NOMO-1 treated with DMSO at 0.1 percent for 48 hours (cell line): ENCODE measurements at regions not wholly inside any gene's neighbourhood (a gene's known extent, or its start where the extent isn't known, plus 50 kb on each side); places are given as distances from the start of the nearest gene placed in this dataset.
A peak's percentile ranks its signal among the peaks of the same experiment; 100 is the strongest.

ENCODE experiments used
- DNase-seq: peaks from one replicate; lab custom pipeline; 2025; ENCODE audit not compliant: unreplicated experiment; lab: John Stamatoyannopoulos, UW

DNA sequence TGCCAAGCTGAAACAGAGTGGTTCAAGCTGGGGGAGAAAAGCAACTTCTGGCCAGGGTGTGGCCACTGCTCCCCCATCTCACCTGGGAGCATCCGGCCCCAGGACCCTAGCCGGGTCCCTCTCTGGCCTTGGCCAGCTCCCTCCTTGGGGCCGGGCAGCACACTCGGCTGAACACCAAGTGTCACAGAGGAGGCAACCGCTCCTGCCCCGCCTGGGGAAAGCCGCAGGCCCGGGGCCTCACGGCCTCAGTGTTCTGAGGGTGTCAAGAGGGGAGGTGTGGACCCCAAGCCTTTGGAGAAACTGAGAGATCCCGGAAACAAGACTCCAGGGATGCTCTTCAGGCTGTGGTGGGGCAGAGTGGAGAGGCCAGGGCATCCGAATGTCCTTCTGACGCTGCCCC, 88.4 kb downstream of the ENGASE start:
- no peak for DNase-seq

DNA sequence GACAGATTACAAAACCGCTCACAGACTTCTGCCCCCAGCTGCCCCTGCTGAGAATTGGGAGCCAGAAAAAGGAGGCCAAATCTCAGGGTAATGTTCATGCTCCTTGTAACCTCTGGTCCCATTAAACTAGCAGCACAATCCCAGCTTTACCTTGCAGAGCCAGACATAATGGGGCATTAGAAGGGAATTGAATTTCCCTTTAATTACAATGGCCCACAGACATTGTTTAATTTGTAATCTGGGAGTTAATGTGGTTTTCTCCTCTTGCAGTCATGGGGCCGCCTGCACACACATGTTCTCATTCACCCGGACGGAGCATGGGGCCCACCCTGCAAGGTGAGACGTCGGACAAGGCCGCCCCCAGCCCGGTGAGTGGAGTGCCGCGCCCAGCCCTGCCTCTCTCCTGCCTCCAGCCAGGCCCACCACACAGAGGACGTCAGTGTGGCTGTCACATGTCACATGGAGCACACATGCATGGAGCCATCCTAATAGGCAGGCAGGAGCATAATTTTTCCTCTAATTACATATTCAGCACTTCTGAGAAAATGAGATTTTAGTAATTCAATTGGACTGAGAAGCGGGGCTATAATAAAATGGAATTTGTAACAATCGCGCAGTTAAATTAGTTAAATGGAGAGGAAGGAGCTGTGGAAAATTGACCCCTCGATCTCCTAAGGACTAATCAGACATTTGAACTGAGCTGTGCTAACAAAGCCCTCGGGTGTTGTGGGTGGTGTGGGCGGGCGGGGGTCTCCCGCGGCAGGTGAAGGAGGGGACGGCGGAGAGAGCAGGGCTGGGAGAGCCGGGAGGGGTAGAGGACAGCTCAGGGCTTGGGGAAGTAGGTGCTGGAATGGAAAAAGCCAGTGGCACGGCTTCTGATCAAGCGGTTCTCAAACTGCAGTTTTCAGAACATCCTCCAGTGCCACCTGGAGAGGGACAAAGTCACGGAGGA, 87.7 kb downstream of the ENGASE start:
- no peak for DNase-seq

DNA sequence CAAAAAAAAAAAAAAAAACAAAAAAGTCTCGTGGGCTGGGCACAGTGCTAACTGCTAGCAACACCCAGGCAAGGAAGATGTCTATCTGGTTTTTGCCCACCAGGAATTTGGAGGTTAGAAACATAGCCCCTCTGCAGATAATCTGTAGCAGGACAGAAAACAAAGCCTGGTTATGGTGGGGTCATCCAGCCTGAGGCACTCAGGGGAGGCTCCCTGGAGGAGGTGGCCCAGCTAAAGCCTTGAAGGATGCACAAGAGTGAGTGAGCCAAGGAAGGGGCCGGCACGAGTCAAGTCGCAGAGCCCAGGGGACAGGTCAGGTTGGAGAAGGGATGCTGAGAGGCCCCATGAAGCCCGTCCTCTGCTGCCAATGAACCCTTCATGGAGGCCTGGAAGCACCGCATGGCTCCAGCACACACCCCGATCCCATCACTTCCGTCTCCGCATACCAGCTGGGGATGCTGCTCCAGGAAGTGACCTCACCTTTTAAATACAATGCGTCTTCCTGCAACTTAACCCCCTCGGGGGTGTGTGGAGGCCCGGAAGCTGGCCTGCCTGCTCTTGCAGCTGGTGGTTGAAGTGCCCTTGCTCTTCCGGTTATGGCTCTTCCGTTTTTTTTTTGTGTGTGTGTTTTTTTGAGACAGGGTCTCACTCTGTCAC, 86.5 kb downstream of the ENGASE start:
- DNase-seq: peak; percentile 9

DNA sequence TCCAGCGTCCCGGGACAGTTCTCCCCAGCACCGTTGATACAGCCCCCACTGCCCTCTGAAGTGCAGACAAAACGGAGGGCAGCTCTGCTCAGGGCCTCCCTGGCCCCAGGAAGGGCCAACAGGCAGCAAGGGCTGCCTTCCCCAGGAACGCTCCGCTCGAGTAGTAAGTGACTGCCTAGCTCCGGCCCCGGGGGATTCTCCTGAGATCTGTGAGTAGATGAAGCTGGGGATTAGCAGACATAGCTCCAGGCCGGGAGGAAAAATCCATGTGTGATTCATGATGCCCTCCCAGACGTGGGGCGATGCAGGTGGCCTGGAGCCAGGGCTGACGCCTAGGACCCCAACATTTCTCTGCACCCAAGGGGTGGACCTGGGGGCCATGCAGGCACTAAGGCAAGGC, 85.3 kb downstream of the ENGASE start:
- DNase-seq: no peak

DNA sequence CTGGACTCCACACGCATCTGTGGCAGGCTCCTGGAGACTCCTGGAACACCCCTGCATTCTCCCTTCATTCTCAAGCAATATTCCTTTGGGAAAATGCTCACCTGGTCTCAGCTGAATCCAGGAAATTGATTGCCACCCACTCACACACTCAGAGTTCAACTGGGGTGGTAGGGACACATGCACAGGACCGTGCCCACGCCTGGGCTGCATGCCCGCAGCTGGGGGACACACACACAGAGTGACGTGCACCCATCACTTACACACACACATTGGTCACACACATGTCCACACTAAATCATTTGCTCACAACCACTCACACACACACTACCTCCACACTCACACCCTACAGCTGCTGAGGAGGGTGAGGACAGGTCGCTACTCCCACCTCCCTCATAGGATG, 84.8 kb downstream of the ENGASE start:
- no peak for DNase-seq

DNA sequence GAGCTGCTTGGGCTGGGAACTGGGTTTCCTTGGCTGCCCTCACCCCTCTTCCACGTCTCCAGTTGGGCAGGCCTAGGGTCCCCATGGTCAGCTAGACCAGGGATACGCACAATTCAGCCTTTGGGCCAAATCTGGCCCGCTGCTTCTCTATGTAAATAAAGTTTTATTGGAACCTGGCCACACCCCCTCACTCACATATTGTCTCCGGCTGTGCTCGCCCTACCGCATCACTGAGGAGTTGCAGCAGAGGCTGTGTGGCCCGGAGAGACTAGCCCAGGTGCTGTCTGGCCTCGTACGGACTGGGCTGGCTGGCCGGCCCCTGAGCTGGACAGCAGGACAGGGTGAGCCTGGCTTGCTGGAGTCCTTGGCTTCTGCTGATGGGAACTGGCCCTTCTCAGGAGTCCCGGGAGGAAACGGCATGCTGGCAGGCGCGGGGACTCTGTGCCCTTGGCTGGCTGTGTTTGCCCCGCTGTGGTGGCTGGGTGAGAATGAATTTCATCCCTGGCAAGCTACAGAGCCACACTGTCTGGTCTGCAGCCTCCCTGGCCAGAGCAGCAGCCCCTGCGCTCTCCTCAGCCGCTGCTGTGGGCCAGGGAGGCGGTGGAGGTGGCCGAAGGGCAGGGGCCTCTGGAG, 82.0 kb downstream of the ENGASE start:
- no peak for DNase-seq

DNA sequence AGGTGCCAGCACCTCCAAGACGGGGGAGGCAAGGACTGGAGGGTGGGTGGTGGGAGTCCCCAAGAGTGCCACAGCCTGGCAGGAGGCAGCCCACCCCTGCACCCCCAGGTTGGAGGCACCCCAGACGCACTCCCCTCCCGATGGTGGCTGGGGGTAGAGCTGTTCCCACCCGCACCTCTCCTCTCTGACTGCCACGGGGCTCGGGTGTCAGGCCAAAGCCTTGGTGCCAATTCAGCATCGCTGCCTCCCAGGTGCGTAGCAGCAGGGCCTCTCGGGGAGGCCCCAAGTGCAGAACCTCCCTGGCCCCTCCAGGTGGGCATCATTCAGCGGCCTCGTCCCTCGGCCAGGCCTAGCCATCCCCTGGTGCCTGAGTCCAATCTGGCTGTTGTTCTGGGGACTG, 81.1 kb downstream of the ENGASE start:
- no peak for DNase-seq

DNA sequence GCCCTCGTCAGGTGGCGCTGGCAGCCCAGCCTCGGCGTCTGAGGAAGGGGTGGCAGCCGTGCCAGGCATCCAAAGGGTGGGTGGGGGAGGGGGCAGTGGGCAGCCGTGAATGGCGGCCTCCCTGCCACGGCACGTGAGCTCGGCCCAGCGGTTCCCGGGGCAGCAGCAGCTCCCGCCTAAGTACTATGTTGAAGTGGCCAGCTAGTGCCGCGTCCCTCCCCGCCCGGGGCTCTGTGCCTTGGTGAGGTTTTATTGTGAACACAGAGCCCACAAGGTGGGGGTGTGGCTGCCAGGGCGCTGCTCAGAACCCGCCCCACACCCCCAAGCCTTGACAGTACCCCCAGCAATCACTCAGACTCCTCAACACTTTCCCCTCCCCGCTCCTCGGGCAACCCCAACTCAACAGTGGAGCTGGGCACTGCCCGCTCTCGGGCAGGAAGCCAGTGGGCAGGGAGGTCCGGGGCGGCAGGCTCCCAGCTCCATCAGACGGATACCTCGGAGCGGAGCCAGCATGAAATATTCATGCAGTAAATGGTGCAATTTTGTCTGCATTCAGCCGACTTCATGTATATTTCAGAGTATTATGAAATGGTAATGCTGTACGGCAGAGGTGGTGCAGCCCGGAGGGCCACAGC, 80.4 kb downstream of the ENGASE start:
- DNase-seq: no peak

DNA sequence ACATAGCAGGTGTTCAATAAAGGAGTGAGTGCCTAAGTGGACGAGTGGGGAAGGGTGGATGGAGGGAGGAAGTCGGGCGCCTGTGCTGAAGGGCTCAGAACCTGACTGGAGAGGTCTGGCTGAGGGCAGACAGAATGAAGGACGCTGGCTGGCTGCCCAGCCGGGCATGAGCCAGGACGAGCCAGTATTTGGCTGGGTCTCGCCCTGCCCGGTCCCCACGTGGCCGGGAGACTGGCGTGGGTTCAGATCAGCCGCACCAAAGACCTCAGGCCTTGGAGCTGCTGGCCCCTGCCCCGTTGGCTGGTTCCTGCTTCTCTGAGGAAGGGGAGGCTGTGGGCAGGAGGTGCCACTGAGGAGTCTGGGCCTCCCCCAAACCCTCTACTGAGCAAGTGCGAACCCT, 79.8 kb downstream of the ENGASE start:
- DNase-seq: no peak

DNA sequence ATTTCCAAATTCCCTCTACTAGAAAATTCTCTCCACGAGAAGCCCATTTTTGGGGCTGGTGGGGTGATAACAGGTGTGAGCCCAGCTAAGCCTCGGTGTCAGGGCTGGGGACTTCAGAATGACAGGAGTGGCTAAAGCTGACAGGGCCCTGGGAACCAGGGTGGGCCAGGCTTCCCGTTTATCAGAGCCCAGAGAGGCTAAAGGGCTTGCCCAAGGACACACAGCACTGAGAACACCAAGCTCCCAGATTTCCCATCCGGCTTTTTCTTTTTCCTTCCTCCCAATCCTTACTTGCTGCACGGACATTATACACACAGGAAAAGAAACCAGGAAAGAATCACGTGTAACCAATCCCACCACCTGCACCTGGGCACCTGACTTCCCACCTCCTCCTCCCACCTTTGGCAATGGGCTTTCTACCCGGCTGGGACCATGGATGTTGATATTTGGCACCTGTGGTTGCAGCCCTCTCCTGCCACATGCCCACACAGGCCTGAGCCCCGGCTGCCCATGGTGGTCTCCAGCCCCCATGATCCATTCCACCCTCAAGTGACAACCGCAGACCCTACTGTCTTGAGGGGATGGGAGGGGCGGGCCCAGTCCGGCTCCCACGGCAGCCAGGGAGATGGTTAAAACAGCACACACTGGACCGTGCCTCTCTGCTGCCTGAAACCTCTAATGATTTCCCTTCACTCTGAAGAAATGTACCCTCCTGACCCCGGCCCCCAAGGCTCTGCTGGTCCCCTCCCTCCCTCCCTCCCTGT, 78.9 kb downstream of the ENGASE start:
- no peak for DNase-seq

DNA sequence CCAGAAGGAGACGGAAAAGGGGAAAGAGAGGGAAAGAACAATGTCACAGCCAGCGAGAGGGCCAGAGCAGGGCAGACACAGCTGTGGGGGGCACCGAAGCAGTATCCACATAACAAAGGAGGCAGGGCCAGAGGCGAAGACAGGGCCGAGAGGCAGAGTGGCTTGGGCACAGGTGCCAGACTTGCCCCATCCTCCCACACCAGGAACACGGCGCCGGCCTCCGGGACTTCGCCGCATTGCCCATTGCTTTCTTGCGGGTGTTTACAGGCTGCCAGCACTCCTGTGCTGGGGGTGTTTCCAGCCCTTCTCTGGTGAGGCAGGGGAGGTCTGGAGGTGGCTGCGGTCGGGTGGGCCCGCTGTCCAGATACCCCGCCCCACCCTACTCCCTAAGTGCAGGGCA, 78.0 kb downstream of the ENGASE start:
- no peak for DNase-seq

DNA sequence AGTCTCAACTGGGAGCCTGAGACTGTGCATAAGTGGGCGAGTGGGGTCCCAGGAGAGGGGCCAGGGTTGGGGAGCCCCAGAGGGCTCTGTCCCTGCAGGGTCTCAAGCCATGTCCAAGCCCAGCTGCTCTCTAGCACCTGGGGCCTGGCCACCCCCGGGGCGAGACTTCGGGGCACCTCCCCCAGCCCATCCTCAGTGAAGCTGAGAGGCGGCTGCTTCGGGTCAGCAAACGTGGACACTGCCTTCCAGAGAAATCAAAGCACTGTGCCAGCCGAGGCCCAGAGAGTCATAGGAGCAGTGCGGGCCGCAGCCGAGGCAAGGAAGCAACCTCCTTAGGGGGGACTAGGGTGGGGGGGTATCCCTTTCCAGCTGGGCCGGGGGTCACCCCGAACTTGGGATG, 77.5 kb downstream of the ENGASE start:
- DNase-seq: no peak

DNA sequence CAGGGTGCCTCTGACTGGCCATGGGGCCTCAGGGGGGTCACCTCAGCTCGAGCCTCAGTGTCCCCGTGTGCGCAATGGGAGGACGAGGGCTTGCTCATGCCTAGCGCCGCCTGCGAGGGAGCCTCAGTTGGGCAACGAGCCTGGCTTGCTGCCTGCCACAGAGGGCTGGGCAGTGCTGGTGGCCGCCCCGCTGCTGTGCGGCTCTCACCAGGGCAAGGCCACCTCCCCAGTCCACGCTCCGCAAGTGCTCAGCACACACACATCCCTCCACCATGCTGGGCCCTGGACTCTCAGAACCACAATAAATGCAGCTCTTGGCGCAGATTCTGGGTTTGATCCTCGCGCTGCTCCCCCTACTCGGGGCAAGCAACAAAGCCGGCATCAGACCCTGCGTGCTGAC, 76.2 kb downstream of the ENGASE start:
- DNase-seq: no peak

DNA sequence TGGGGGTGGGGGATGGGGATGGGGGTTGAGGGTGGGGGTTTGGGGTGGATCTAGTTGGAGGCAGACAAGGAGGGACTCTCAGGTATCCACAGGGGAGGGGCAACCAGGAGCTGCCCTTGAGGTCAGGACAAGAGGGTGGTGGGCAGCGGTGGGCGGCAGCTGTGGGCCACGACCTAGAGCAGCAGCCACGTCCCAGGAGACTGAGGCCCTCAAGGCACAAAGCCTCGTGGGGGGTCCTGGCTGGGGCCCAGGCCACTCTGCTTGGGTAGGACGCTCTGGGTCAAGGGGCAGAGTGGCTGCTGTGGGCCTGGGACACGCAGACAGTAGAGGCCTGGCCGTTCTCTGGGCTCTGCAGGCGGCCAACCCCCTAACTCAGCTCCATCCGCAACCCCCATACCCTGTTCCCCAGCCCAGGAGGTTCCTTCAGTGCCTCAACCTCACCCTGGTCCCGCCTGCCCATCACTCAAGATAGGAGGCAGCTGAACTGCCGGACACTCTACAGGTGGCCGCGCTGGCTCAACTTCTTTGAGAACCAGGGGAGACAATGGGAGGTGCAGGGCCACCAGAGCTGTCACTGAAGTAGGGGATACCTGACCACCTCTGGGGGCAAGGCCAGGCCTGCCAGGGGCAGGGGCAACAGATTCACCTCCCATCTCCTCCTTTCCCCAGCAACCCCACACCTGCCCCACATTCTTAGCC, 75.6 kb downstream of the ENGASE start:
- no peak for DNase-seq

DNA sequence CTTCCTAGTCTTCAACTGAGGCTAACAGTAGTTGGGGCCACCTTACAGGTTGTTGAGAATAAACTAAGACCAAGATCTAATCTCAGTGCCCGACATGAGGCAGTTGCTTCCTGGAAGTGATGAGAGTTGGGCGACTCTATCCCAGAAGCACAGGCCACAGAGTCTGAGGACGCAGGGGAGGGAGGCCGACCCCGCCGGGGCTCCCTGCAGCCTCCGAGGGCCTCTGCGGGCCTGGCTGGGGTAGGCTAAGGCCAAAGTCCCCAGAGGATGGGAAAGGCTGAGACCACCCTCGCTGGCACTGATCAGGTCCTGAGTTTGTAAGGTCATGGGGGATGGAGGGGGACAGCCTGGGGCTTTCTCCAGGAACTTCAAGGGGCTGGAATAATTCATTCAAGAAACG, 74.0 kb downstream of the ENGASE start:
- no peak for DNase-seq

DNA sequence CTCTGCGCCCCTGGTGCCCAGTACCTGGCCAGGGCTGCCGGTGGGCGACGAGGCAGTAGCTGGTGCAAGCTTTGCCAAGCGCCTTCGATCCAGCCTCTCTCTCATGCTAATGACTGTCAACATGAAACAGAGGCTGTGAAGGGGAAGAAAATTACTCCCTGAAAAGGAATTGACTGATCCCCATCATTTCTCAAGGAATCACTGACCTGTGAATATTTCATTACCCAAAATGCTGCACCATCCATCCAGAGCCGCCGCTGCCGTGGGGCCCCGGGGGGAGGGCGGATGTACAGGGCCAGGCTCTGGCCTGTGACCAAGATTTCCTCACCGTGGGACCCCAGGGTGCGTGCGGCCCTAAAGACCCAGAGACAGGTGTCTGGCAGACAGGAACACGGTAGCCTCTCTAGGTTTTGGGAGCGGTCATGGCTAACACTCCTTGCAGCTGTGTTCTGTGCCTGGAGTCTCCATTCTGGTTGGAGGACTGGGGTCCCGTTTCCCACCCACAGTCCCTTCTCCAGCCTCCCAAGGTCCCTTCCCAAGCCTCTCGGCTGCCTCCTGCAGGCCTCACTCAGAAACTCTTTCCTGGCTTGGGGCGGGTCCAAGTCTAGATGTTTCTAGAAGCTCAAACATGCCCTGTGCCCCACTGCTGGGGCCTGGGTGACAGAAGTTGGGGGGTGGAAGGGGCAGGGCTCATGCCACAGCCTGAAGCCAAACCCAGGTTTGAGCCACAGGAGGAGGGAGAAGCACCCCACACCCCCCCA, 73.3 kb downstream of the ENGASE start:
- DNase-seq: no peak

DNA sequence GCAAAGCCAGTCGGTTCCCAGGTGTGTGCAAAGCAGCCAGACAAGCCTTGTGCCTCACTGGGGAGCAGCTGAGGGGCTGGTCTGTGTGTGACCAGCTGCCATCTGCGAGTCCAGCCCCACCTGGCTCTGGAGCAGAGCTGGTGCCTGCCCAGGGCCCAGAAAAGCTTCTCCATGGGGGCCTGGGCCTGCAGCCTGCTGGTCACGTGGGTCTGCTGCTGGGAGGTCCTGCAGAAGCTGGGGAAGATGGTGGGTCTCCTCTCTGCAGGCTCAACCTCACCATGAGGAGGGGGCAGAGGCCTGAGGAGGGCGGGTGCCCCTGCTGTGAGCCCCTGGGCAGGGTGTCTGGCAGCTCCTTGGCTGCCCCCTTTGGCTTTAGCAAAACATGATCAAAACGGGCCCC, 71.9 kb downstream of the ENGASE start:
- no peak for DNase-seq

DNA sequence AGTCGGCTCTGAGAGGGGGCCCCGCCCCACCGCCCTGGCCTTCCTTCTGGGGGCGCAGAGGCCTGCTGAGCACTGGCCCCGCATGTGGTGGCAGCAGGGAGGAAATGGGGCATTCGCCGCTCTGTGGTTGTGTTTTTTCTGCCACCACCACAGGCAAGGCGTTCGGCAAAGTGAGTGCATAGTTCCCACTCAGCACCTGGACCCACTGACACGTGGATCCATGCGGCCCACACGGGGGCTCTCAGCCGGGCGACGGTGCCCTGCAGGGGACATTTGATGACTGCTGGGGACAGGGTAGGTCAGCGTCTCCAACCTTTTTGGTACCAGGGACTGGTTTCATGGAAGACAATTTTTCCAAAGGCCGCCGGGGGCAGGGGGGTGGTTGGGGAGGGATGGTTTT, 70.9 kb downstream of the ENGASE start:
- no peak for DNase-seq

DNA sequence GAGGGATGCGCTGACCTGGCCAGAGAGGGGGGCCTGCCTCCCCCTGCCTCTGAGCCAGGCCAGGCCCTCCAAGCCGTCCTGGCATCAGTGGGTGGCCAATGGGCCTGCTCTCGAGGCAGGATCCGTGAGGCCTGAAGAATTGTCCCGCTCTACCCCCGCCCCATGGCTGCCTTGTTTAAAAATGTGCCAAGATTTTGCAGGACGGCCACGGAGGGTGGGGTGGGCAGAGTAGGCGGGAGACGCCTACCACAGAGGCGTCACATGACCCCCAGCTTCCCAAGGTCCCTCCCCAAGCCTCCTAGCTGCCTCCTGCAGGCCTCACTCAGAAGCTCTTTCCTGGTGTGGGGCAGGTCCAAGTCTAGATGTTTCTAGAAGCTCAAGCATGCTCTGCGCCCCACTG, 69.5 kb downstream of the ENGASE start:
- no peak for DNase-seq

DNA sequence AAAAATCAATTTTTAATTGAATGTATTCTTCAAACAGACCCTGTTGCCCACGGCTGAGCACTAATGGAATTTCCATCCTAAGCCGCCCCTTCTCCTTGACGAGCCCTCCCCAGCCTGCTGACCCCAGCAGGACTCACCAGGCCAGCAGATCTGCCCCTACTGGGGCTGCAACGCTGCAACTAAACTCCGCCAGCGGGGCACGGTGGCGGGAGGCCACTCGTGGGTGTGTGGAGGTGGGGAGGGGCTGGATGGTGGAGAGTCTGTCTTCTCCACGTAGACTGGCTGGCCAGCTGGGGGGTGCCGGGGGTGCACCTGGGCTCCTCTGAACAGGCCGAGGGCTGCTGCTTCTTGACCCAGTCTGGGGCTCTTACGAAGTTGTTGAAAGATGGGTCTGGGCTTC, 67.8 kb downstream of the ENGASE start:
- no peak for DNase-seq
